ENCODE measurements at regions not wholly inside any gene's neighbourhood (a gene's known extent, or its start where the extent isn't known, plus 50 kb on each side); places are given as distances from the start of the nearest gene placed in this dataset.

DNA sequence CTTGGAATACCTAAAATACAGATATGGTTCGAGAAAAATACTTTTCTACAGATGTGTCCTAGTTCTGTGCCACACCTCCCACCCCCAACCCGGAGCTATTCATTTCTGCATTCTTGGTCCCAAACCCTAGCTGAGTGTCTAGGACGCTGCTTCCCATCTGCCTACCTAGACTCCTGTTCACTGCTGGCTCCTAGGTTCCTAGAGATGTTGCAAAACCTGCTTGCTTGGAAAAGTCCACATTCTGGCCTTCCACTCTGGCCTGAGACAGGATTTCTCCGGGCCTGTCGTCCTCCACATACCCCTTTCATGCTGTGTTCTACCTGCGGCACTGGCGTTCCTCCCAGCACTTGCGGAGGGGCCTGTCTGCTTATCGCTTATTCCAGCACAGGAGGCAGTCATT is 165.8 kb upstream of the CTTNBP2NL start:
- H3K4me3 ChIP-seq (ENCODE audit: low read depth, low read length): no peak overlapping the region
- TF ChIP-seq, protein P1, sequence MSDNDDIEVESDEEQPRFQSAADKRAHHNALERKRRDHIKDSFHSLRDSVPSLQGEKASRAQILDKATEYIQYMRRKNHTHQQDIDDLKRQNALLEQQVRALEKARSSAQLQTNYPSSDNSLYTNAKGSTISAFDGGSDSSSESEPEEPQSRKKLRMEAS (IDR thresholded peaks at IDR 0.05; ENCODE audit: low read depth, low read length): no peak
- TF ChIP-seq MYC (IDR thresholded peaks at IDR 0.05; ENCODE audit: low read depth, low read length) (no peak), POLR2A (IDR thresholded peaks at IDR 0.05; ENCODE audit: extremely low read depth, insufficient read length) (no peak), CTCF (IDR thresholded peaks at IDR 0.05; ENCODE audit: low read depth, low read length) (no peak)
- no peak for DNase-seq (ENCODE audit: low read depth)

- H3K4me3 ChIP-seq (ENCODE audit: low read depth, low read length): no peak overlapping the region
- no peak for DNase-seq (ENCODE audit: low read depth)
- no peak for TF ChIP-seq CTCF (IDR thresholded peaks at IDR 0.05; ENCODE audit: low read depth, low read length)
- TF ChIP-seq, protein P1 (IDR thresholded peaks at IDR 0.05; ENCODE audit: low read depth, low read length): no peak
- no peak for TF ChIP-seq POLR2A (IDR thresholded peaks at IDR 0.05; ENCODE audit: extremely low read depth, insufficient read length)
- no peak for TF ChIP-seq MYC (IDR thresholded peaks at IDR 0.05; ENCODE audit: low read depth, low read length)
Observed at GRCh38 chr1:112231331-112231730, 164.7 kb upstream of the CTTNBP2NL start.

DNA sequence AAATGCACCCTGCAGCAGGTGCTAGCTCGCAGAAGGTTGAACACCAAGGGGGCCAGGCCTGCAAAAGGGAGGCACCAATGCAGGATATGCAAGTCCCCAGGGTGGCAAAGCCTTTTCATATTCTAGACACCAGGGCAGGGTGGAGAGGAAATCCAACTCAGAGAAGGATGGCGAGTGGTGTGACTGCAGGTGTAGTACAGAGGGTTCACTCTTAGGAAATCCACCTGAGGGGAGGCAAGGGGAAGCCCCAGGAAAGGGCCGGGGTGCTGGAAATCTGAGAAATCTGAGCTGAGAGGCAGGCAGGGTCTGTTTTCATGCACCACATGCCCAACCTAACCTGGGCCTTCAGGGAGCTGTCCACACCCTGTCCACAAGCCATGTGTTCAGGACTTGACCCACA is 163.2 kb upstream of the CTTNBP2NL start:
- TF ChIP-seq POLR2A (IDR thresholded peaks at IDR 0.05; ENCODE audit: extremely low read depth, insufficient read length) (no peak), CTCF (IDR thresholded peaks at IDR 0.05; ENCODE audit: low read depth, low read length) (no peak)
- no peak for DNase-seq (ENCODE audit: low read depth)
- H3K4me3 ChIP-seq (ENCODE audit: low read depth, low read length): no peak overlapping the region

DNA sequence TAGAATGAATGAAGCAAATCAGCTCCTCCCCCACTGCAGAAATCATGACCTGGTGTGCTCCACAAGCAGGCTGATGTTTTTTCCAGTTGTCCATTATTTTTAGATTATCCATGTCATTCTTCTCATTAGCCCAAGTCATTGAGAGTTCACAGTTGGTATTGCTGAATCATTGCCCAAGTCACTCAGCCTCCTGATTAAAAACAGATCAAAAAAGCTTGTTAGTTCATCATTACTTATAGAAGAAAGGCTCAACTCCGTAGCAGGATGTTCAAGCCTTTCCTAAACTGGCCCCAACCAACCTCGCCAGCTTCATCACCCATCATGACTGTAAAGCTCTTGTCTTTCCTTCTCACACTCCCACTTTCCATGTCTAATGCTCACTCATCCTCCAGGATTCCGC is 161.3 kb upstream of the CTTNBP2NL start:
- no peak for TF ChIP-seq POLR2A (IDR thresholded peaks at IDR 0.05; ENCODE audit: extremely low read depth, insufficient read length)
- no peak for TF ChIP-seq MYC (IDR thresholded peaks at IDR 0.05; ENCODE audit: low read depth, low read length)
- TF ChIP-seq, protein P1 (IDR thresholded peaks at IDR 0.05; ENCODE audit: low read depth, low read length): no peak
- TF ChIP-seq CTCF (IDR thresholded peaks at IDR 0.05; ENCODE audit: low read depth, low read length): no peak
- DNase-seq (ENCODE audit: low read depth): no peak
- no peak overlapping the region for H3K4me3 ChIP-seq (ENCODE audit: low read depth, low read length)

- no peak for DNase-seq (ENCODE audit: low read depth)
- no peak overlapping the region for H3K4me3 ChIP-seq (ENCODE audit: low read depth, low read length)
- TF ChIP-seq MYC (IDR thresholded peaks at IDR 0.05; ENCODE audit: low read depth, low read length) (no peak), POLR2A (IDR thresholded peaks at IDR 0.05; ENCODE audit: extremely low read depth, insufficient read length) (no peak), CTCF (IDR thresholded peaks at IDR 0.05; ENCODE audit: low read depth, low read length) (no peak)
- TF ChIP-seq, protein P1 (IDR thresholded peaks at IDR 0.05; ENCODE audit: low read depth, low read length): no peak
Observed at GRCh38 chr1:112237983-112238545, 157.9 kb upstream of the CTTNBP2NL start.
